ENCODE measurements at regions not wholly inside any gene's neighbourhood (a gene's known extent, or its start where the extent isn't known, plus 50 kb on each side); places are given as distances from the start of the nearest gene placed in this dataset.
"Not testable (repeated sequence)": the region's sequence is repeated elsewhere in the genome, so short reads cannot be mapped to it uniquely, and the experiment has no call there.

- Histone ChIP-seq H3K4me1 (ENCODE audit: insufficient read depth, low read length) (peaks cover 30% of the 10 kb centered on the region), H3K36me3 (ENCODE audit: insufficient read depth, low read length) (no peaks in the 10 kb centered on the region), H3K9ac (ENCODE audit: low read depth, low read length) (no peak overlapping the region), H3K9me3 (ENCODE audit: control insufficient read depth, insufficient read depth, low read length) (no peaks in the 10 kb centered on the region)
These were observed 145.3 kb upstream of the SPRED2 start for GRCh38 chr2:65577654-65578053.

GRCh38 chr2:65576861-65577601 is 144.6 kb upstream of the SPRED2 start:
- no peak overlapping the region for H3K9ac ChIP-seq (ENCODE audit: low read depth, low read length)
- H3K36me3 ChIP-seq (ENCODE audit: insufficient read depth, low read length): no peaks in the 10 kb centered on the region
- H3K4me1 ChIP-seq (ENCODE audit: insufficient read depth, low read length): peaks cover 30% of the 10 kb centered on the region
- no peaks in the 10 kb centered on the region for H3K9me3 ChIP-seq (ENCODE audit: control insufficient read depth, insufficient read depth, low read length)

GRCh38 chr2:65576278-65576677 is 143.9 kb upstream of the SPRED2 start:
- H3K36me3 ChIP-seq (ENCODE audit: insufficient read depth, low read length): no peaks in the 10 kb centered on the region
- no peak overlapping the region for H3K9ac ChIP-seq (ENCODE audit: low read depth, low read length)
- H3K9me3 ChIP-seq (ENCODE audit: control insufficient read depth, insufficient read depth, low read length): no peaks in the 10 kb centered on the region
- peaks cover 30% of the 10 kb centered on the region for H3K4me1 ChIP-seq (ENCODE audit: insufficient read depth, low read length)

GRCh38 chr2:65574993-65575392 is 142.6 kb upstream of the SPRED2 start:
- peaks cover 26% of the 10 kb centered on the region for H3K4me1 ChIP-seq (ENCODE audit: insufficient read depth, low read length)

GRCh38 chr2:65568656-65569440 is 136.4 kb upstream of the SPRED2 start:
- not testable (repeated sequence) for H3K36me3 ChIP-seq (ENCODE audit: insufficient read depth, low read length); H3K4me1 ChIP-seq (ENCODE audit: insufficient read depth, low read length); H3K9me3 ChIP-seq (ENCODE audit: control insufficient read depth, insufficient read depth, low read length); H3K9ac ChIP-seq (ENCODE audit: low read depth, low read length)

More at GRCh38 chr2:65574993-65575392, 142.6 kb upstream of the SPRED2 start:
- H3K9ac ChIP-seq (ENCODE audit: low read depth, low read length): no peak overlapping the region
- H3K36me3 ChIP-seq (ENCODE audit: insufficient read depth, low read length): no peaks in the 10 kb centered on the region
- no peaks in the 10 kb centered on the region for H3K9me3 ChIP-seq (ENCODE audit: control insufficient read depth, insufficient read depth, low read length)

- peak overlapping the region; percentile 0; the same call in 1 of the 2 replicates for H3K9ac ChIP-seq (ENCODE audit: low read depth, low read length)
- peaks cover 6% of the 10 kb centered on the region for H3K4me1 ChIP-seq (ENCODE audit: insufficient read depth, low read length)
- no peaks in the 10 kb centered on the region for H3K36me3 ChIP-seq (ENCODE audit: insufficient read depth, low read length)
- no peaks in the 10 kb centered on the region for H3K9me3 ChIP-seq (ENCODE audit: control insufficient read depth, insufficient read depth, low read length)
These were observed 134.2 kb upstream of the SPRED2 start for GRCh38 chr2:65566617-65567016.

GRCh38 chr2:65565681-65566080 is 133.3 kb upstream of the SPRED2 start:
- Histone ChIP-seq H3K9ac (ENCODE audit: low read depth, low read length) (no peak overlapping the region), H3K36me3 (ENCODE audit: insufficient read depth, low read length) (no peaks in the 10 kb centered on the region), H3K4me1 (ENCODE audit: insufficient read depth, low read length) (peaks cover 6% of the 10 kb centered on the region), H3K9me3 (ENCODE audit: control insufficient read depth, insufficient read depth, low read length) (no peaks in the 10 kb centered on the region)

GRCh38 chr2:65564299-65564698 is 131.9 kb upstream of the SPRED2 start:
- no peaks in the 10 kb centered on the region for H3K9me3 ChIP-seq (ENCODE audit: control insufficient read depth, insufficient read depth, low read length)
- H3K4me1 ChIP-seq (ENCODE audit: insufficient read depth, low read length): peaks cover 9% of the 10 kb centered on the region
- no peak overlapping the region for H3K9ac ChIP-seq (ENCODE audit: low read depth, low read length)
- H3K36me3 ChIP-seq (ENCODE audit: insufficient read depth, low read length): no peaks in the 10 kb centered on the region

GRCh38 chr2:65562890-65563289 is 130.5 kb upstream of the SPRED2 start:
- H3K36me3 ChIP-seq (ENCODE audit: insufficient read depth, low read length): no peaks in the 10 kb centered on the region
- peaks cover 17% of the 10 kb centered on the region for H3K4me1 ChIP-seq (ENCODE audit: insufficient read depth, low read length)
- no peak overlapping the region for H3K9ac ChIP-seq (ENCODE audit: low read depth, low read length)
- H3K9me3 ChIP-seq (ENCODE audit: control insufficient read depth, insufficient read depth, low read length): no peaks in the 10 kb centered on the region

GRCh38 chr2:65558743-65559142 is 126.3 kb upstream of the SPRED2 start:
- Histone ChIP-seq H3K4me1 (ENCODE audit: insufficient read depth, low read length) (peaks cover 16% of the 10 kb centered on the region), H3K36me3 (ENCODE audit: insufficient read depth, low read length) (no peaks in the 10 kb centered on the region), H3K9me3 (ENCODE audit: control insufficient read depth, insufficient read depth, low read length) (no peaks in the 10 kb centered on the region), H3K9ac (ENCODE audit: low read depth, low read length) (peak overlapping the region; percentile 25; the same call in 1 of the 2 replicates)

GRCh38 chr2:65557616-65558573 is 125.5 kb upstream of the SPRED2 start:
- H3K36me3 ChIP-seq (ENCODE audit: insufficient read depth, low read length): no peaks in the 10 kb centered on the region

GRCh38 chr2:65554765-65555591 is 122.6 kb upstream of the SPRED2 start:
- peaks cover 16% of the 10 kb centered on the region for H3K4me1 ChIP-seq (ENCODE audit: insufficient read depth, low read length)
- no peak overlapping the region for H3K9ac ChIP-seq (ENCODE audit: low read depth, low read length)
- no peaks in the 10 kb centered on the region for H3K36me3 ChIP-seq (ENCODE audit: insufficient read depth, low read length)

More at GRCh38 chr2:65557616-65558573, 125.5 kb upstream of the SPRED2 start:
- Histone ChIP-seq H3K4me1 (ENCODE audit: insufficient read depth, low read length) (peaks cover 16% of the 10 kb centered on the region), H3K9me3 (ENCODE audit: control insufficient read depth, insufficient read depth, low read length) (no peaks in the 10 kb centered on the region), H3K9ac (ENCODE audit: low read depth, low read length) (no peak overlapping the region; the same call in 1 of the 2 replicates)

GRCh38 chr2:65553504-65554074 is 121.2 kb upstream of the SPRED2 start:
- no peaks in the 10 kb centered on the region for H3K9me3 ChIP-seq (ENCODE audit: control insufficient read depth, insufficient read depth, low read length)
- H3K36me3 ChIP-seq (ENCODE audit: insufficient read depth, low read length): no peaks in the 10 kb centered on the region
- no peak overlapping the region for H3K9ac ChIP-seq (ENCODE audit: low read depth, low read length)
- H3K4me1 ChIP-seq (ENCODE audit: insufficient read depth, low read length): peaks cover 8% of the 10 kb centered on the region; the same call in 1 of the 2 replicates

More at GRCh38 chr2:65554765-65555591, 122.6 kb upstream of the SPRED2 start:
- no peaks in the 10 kb centered on the region for H3K9me3 ChIP-seq (ENCODE audit: control insufficient read depth, insufficient read depth, low read length)
